Vagina (tissue), 2 donors: ENCODE measurements at regions not wholly inside any gene's neighbourhood (a gene's known extent, or its start where the extent isn't known, plus 50 kb on each side); places are given as distances from the start of the nearest gene placed in this dataset.

ENCODE experiments used
- DNase-seq, 2 donors: peaks; one replicate each; pipeline ENCODE4 v3.0.0-alpha.2; 2017; ENCODE audit errors: extremely low spot score in 2 of 2
- H3K27ac ChIP-seq: fragments of 200-600 bp; sonication (generic); one replicate; pipeline ENCODE4 v1.5.1; 2019
- H3K27me3 ChIP-seq: fragments of 200-600 bp; sonication (generic); one replicate; pipeline ENCODE4 v1.5.1; 2019
- H3K36me3 ChIP-seq, 2 donors: fragments of 200-600 bp; sonication (generic); one replicate each; pipeline ENCODE4 v1.5.1; 2017 to 2019
- H3K4me1 ChIP-seq: fragments of 200-600 bp; sonication (generic); one replicate; pipeline ENCODE4 v1.5.1; 2019
- H3K4me3 ChIP-seq, 2 donors: fragments of 200-600 bp; sonication (generic); 1 replicate in 1 of 2; 2 replicates in 1 of 2; pipeline ENCODE4 v1.5.1; 2016 to 2019
- H3K9me3 ChIP-seq: fragments of 200-600 bp; sonication (generic); one replicate; pipeline ENCODE4 v1.5.1; 2019
- CTCF ChIP-seq, 3 experiments: fragments of 450-650 bp in 2 of 3; fragments of 200-600 bp in 1 of 3; sonication (generic) in 1 of 3; IDR thresholded peaks; one replicate each; pipeline ENCODE4 v1.5.1; 2017 to 2019; ENCODE audit warnings: antibody characterized with exemption in 3 of 3, mild to moderate bottlenecking in 2 of 3, moderate library complexity in 2 of 3
- POLR2A ChIP-seq, 2 donors: fragments of 450-650 bp; IDR thresholded peaks; one replicate each; pipeline ENCODE4 v1.6.1; 2017; ENCODE audit warnings: antibody characterized with exemption in 2 of 2, mild to moderate bottlenecking in 2 of 2, moderate library complexity in 2 of 2
- POLR2AphosphoS5 ChIP-seq, 2 donors: sonication (generic); formaldehyde crosslinking; IDR thresholded peaks; one replicate each; pipeline ENCODE4 v1.9.0; 2017; ENCODE audit warnings: antibody characterized with exemption in 2 of 2, mild to moderate bottlenecking in 2 of 2, low read depth in 1 of 2; ENCODE audit not compliant: insufficient read depth in 1 of 2
- intact Hi-C: fragments of 100-400 bp; cut with DNase I; formaldehyde crosslinking; loops from one replicate; pipeline ENCODE4 v1.15.1; 2023

GRCh38 chr3:14303336-14304100 is 98.9 kb upstream of the SLC6A6 start:
- DNase-seq, result no peak
- Histone ChIP-seq H3K4me3 (no peak overlapping the region), H3K36me3 (no peaks in the 10 kb centered on the region), H3K27me3 (no peaks in the 10 kb centered on the region), H3K9me3 (no peaks in the 10 kb centered on the region), H3K27ac (no peak overlapping the region), H3K4me1 (peaks cover 25% of the 10 kb centered on the region)
- TF ChIP-seq POLR2AphosphoS5 (IDR thresholded peaks at IDR 0.05; ENCODE audit: insufficient read depth in 1 of 2, low read depth in 1 of 2) (no peak), POLR2A (IDR thresholded peaks at IDR 0.05) (no peak), CTCF (IDR thresholded peaks at IDR 0.05) (no peak)
- intact Hi-C loops, result no loop called here

GRCh38 chr3:14304101-14305045 is 98.0 kb upstream of the SLC6A6 start:
- no peaks in the 10 kb centered on the region for H3K36me3 ChIP-seq
- no peaks in the 10 kb centered on the region for H3K27me3 ChIP-seq
- no peak for DNase-seq
- TF ChIP-seq POLR2AphosphoS5 (IDR thresholded peaks at IDR 0.05; ENCODE audit: insufficient read depth in 1 of 2, low read depth in 1 of 2) (no peak), CTCF (IDR thresholded peaks at IDR 0.05) (no peak), POLR2A (IDR thresholded peaks at IDR 0.05) (no peak)
- no peak overlapping the region for H3K4me3 ChIP-seq
- peaks cover 23% of the 10 kb centered on the region for H3K4me1 ChIP-seq
- no peaks in the 10 kb centered on the region for H3K9me3 ChIP-seq
- intact Hi-C loops, result no loop called here
- no peak overlapping the region for H3K27ac ChIP-seq

- Histone ChIP-seq H3K4me3 (no peak overlapping the region), H3K27me3 (no peaks in the 10 kb centered on the region), H3K36me3 (no peaks in the 10 kb centered on the region), H3K4me1 (peaks cover 23% of the 10 kb centered on the region), H3K27ac (no peak overlapping the region), H3K9me3 (no peaks in the 10 kb centered on the region)
- intact Hi-C loops, result no loop called here
- no peak for TF ChIP-seq CTCF (IDR thresholded peaks at IDR 0.05)
- no peak for TF ChIP-seq POLR2AphosphoS5 (IDR thresholded peaks at IDR 0.05; ENCODE audit: insufficient read depth in 1 of 2, low read depth in 1 of 2)
- TF ChIP-seq POLR2A (IDR thresholded peaks at IDR 0.05), result no peak
- DNase-seq, result no peak
Measured at GRCh38 chr3:14305324-14305723, 97.1 kb upstream of the SLC6A6 start.

- DNase-seq, result no peak
- Histone ChIP-seq H3K9me3 (no peaks in the 10 kb centered on the region), H3K36me3 (no peaks in the 10 kb centered on the region), H3K4me1 (peaks cover 19% of the 10 kb centered on the region), H3K4me3 (no peak overlapping the region), H3K27ac (no peak overlapping the region), H3K27me3 (no peaks in the 10 kb centered on the region)
- intact Hi-C loops, result no loop called here
- TF ChIP-seq POLR2AphosphoS5 (IDR thresholded peaks at IDR 0.05; ENCODE audit: insufficient read depth in 1 of 2, low read depth in 1 of 2), result no peak
- no peak for TF ChIP-seq POLR2A (IDR thresholded peaks at IDR 0.05)
- no peak for TF ChIP-seq CTCF (IDR thresholded peaks at IDR 0.05)
Measured at GRCh38 chr3:14306142-14306541, 96.3 kb upstream of the SLC6A6 start.
